ENCODE measurements at regions not wholly inside any gene's neighbourhood (a gene's known extent, or its start where the extent isn't known, plus 50 kb on each side); places are given as distances from the start of the nearest gene placed in this dataset.

- CTCF ChIA-PET: no interaction called here
- RAD21 ChIA-PET (ENCODE audit: unreplicated experiment): no interaction called here
- no peak overlapping the region for H3K9ac ChIP-seq (ENCODE audit: control insufficient read depth, insufficient read depth, low read length)
- no peak overlapping the region for H3K4me2 ChIP-seq (ENCODE audit: control insufficient read depth, insufficient read depth)
- H3K9me3 ChIP-seq (replicated peaks; ENCODE audit: control insufficient read depth, insufficient read depth, low read length): no peaks in the 10 kb centered on the region
- intact Hi-C loops (cut with micrococcal nuclease; ENCODE audit: unreplicated experiment): no loop called here
- no peak overlapping the region for H2AFZ ChIP-seq (ENCODE audit: control insufficient read depth, low read depth, low read length)
- H3K4me3 ChIP-seq: no peak overlapping the region
- in situ Hi-C loops (cut with MboI): no loop called here
- no peaks in the 10 kb centered on the region for H3K79me2 ChIP-seq (ENCODE audit: control insufficient read depth, insufficient read depth, low read length)
- POLR2A ChIA-PET: no interaction called here
- ATAC-seq: no peak
- H3K36me3 ChIP-seq (ENCODE audit: control insufficient read depth in 2 of 2, insufficient read depth in 2 of 2, low read length in 1 of 2): no peaks in the 10 kb centered on the region
- no peak for FAIRE-seq
- no peak for TF ChIP-seq SUZ12 (IDR thresholded peaks at IDR 0.05; ENCODE audit: unreplicated experiment)
- no peak for TF ChIP-seq KAT2A (conservative IDR thresholded peaks at IDR 0.05; ENCODE audit: control insufficient read depth, low read depth, low read length)
- no peak for TF ChIP-seq CHD4 (IDR thresholded peaks at IDR 0.05)
- no peak for TF ChIP-seq RELB (IDR thresholded peaks at IDR 0.05; ENCODE audit: low read depth)
- TF ChIP-seq ZNF207 (IDR thresholded peaks at IDR 0.05; ENCODE audit: borderline replicate concordance): no peak
- TF ChIP-seq ZNF592 (IDR thresholded peaks at IDR 0.05): no peak
- TF ChIP-seq ZNF24 (IDR thresholded peaks at IDR 0.05): no peak
- no peak for TF ChIP-seq YY1 (IDR thresholded peaks at IDR 0.05; ENCODE audit: low read depth, low read length)
- WGBS (ENCODE audit: insufficient coverage, insufficient replicate concordance, low lambda C conversion rate, missing lambda C conversion rate): 59% methylated on average over 3 of the region's 3 CpGs
- DNase-seq (ENCODE audit: low read depth, low spot score): no peak
- no TSS peak for BruUV-seq (replicated peaks)
- no peaks in the 10 kb centered on the region for H4K20me1 ChIP-seq (ENCODE audit: control insufficient read depth, insufficient read depth)
- no peaks in the 10 kb centered on the region for H3K4me1 ChIP-seq (ENCODE audit: control insufficient read depth, insufficient read depth, low read length)
- no peaks in the 10 kb centered on the region; a peak in 1 of 4 replicates for H3K27me3 ChIP-seq (replicated peaks in 1 of 2; ENCODE audit: control insufficient read depth in 2 of 2, insufficient read depth in 2 of 2, low read length in 1 of 2)
- SMC1A ChIA-PET (ENCODE audit: uncharacterized antibody, unreplicated experiment): no interaction called here
- H3K27ac ChIP-seq (ENCODE audit: control insufficient read depth, insufficient read depth): no peak overlapping the region
Measured at GRCh38 chr5:142514196-142514595, 171.7 kb downstream of the FGF1 start.

Measured in GM12878 (cell line).